NCI-H82 treated with DMSO at 0.1 percent for 48 hours (cell line): ENCODE measurements at regions not wholly inside any gene's neighbourhood (a gene's known extent, or its start where the extent isn't known, plus 50 kb on each side); places are given as distances from the start of the nearest gene placed in this dataset.

ENCODE experiments used
- DNase-seq: peaks from one replicate; lab custom pipeline; 2025; ENCODE audit not compliant: unreplicated experiment; lab: John Stamatoyannopoulos, UW

GRCh38 chr20:50369225-50370035, 140.8 kb upstream of the PTPN1 start:
- DNase-seq: no peak

- DNase-seq: no peak
These were observed 140.1 kb upstream of the PTPN1 start for GRCh38 chr20:50370036-50370566.

DNA sequence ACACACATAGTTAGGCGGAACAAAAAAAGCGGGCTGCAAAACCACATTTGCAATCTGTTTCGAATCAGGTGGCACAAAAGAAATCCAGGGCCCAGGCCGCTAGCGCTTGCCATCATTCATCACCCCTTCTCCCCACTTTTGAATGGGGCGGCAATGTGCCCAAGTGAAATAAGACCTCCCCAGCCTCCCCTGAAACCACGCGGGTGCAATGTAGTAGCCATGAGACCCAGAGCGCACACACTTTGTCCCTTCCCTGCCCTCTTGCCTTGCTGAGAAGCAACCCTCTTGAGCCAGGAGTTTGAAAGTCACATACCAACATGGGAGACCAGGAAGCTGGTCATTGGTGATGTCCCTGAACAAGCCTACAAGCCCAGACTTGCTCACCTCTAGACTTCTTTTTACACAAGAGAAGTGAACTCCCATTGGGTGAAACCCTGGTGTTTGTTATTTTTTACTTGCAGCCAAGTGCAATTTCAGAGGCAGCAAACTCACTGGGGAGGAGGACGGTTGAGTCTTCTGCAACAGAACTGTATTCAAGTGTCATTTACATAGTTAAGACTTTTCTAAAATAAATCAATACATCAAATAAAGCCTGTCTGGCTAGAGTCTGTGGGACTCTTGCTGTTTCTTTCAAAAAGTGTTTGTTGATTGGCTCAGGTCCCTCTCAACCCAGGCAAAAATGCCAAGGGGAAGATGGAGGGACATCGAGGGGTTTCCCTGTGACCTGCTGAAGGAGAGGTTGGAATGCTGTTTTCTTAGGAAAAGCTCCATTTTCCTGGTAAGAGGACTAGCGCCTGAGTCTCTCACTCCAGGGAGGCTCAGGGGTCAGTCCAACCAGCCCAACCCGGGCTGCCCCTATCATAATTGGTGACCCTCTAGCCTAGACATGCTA, 138.1 kb upstream of the PTPN1 start:
- DNase-seq: no peak

DNA sequence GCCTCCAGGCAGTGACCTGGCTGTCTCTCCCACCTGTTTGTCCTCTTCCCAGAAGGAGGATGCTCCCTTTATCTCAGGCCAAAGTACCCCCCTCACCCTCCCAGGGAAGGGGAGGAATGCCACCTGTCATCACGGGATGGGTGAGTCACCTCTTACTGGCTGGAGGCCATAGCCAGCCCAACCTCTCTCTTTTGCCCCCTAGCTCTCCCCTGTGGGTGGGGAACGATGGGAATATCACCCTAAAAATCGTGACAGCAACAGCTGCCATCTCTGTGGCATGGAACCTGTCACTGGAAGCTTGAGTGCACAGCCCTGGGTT, 137.5 kb upstream of the PTPN1 start:
- DNase-seq: no peak

DNA sequence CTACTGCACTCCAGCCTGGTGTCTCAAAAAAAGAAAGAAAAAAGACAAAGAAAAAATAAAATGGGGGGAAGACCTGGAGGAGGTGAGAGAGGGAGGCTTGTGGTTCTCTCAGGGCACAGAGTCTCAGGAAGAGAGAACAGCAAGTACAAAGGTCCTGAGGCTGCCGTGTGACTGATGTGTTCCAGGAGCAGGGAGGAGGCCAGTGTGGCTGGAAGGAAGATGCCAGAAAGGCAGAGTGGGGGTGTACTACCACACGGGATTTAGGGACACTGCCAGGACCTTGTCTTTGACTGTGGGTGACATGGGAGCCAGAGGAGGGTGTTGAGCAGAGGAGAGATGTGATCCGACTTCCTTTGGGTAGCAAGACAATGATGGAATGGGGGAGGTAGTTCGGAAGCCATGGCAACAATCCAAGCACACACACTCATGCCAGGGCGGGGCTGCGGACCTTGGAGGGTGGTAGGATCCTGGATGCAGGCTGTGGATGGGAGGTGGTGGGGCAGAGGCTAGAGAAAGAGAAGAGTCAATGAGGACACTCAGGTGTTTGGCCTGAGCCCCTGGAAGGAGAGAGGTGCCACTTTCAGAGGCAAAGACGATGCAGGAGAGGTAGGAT, 136.4 kb upstream of the PTPN1 start:
- DNase-seq: no peak

GRCh38 chr20:50374541-50375078, 135.6 kb upstream of the PTPN1 start:
- DNase-seq: no peak

DNA sequence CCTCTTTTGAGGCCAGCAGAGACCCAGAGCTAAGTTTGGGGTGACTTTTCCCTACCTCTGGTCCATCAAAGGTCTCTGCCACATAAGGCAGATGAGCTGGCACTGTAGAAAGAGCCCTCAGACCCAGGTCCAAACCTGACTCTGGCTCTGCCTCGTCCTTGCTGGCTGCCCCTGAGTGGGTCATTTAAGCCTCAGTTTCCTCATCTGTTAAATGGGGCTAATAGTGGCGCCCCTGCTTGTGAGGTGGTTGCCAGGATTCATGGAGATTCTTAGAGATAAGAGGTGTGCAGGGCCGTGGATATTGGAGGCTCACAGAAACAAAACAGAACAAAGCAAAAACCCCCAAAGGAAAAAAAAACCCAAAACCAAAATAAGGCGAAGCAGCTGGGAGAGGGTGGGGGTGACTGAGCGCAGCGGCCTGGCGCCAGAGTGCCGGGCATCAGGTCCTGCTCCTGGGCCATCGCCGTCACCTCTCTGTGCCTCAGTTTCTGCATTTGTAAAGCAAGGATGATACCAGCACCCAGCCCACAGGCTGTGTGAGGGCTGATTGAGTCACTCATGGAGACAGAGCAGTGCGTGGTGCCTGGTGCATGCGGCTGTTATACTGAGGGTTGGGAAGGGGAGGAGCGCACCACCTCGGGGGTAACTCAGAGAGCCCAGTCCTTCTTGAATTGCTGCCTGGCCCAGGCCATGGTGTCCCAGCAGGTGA, 133.8 kb upstream of the PTPN1 start:
- no peak for DNase-seq

DNA sequence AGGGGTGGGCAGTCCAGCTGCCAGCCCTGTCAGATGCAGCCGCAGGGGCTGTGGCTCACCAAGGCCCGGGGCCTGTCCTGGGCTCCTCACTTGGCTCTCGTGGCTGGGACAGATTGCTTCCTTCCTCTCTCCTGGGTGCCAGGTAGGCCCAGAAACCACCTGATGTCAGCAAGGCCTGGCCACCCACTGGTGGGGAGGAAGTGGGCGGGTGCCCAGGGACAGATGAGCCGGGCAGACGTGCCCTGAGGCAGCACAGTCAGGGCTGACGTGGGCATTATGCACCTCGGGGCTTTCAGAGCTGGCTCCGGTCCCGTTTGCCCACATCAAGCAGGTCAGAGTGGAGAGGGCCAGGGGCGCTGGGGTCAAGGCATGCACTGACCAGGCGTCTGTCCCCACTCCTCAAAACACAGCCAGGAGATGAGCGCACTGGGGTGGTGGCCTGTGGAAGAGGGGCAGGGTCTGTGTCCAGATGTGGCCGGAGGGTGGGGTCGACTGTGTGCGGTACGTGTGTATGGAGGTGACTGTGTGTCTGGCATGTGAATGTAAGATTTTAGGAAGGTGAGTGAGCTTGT, 133.2 kb upstream of the PTPN1 start:
- no peak for DNase-seq

DNA sequence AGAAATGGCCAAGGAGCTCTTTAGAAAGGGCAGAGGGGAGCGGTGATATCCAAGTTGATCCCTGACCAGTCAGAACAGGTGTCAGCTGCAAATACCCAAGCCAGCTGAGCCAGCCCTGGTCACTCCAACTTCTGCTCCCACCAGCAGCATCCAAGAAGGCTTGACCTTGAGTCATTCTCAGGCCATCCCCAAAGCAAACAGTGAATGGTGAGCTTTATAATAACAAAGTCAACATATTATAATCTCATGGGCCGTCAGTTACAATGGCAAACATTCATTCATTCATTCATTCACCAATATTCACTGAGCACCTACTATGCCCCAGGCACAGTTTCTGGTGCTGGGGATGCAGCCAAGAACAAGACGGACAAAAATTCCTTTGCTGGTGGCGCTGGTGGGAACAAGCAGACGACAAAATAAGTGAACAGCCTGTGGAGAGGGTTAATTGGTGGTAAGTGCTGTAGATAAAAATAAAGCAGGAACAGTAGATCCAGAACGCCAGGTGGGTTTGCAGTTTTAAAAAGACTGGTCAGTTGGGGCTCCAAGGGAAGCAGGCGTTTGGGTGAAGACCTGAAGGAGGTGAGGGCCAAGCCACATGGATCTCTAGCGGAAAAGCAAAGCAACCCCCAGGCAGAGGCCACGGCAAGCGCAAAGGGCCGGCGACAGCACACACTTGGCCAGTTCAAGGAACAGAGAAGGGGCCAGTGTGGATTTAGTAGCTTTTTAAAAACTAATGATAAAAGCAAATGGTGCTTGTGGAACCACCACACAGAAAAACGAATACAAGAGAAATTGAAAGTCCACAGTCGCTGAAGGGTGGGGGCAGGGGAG, 131.8 kb upstream of the PTPN1 start:
- no peak for DNase-seq

DNA sequence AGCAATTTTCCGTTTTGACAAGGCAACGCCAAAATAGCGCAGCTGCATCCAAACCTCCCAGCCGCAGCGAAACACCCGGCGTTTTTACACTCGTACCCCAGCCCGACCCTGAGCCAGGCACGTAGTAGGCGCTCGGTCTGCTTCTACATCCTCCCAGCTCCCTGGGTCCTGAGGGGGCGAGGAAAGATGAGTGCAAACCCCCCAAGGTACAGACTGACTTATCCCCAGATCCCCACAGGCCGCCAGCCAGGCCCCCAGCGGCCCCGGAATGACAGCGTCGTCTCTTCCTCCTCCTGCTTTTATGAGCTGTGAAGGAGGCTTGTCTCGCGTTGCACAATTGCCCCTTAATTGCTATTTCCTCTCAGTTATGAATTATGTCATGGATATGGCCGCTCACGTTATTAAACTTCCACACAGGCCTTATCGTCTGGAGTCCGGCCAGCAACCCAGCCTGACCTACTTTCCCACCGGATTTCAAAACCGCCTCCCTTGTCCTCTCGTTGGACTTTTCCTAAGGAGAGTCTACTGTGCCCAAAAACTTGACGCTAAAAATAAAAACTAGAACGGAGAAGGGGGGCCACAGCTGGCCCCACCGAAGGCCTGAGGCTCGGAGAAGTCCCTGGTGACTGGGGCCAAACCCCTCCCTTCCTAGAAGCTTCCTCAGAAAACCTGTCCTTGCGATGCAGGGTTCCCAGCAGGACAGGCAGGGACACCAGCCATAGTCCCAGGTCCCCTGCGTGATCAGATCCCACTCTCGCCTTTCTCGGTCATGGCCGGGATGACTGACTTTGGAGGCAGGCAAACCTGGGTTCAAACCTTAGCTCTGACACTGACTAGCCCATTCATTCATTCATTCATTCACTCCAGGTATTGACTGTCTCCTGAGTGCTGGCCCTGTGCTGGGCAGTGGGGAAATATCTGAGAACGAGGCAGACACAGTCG, 130.9 kb upstream of the PTPN1 start:
- no peak for DNase-seq

- DNase-seq: no peak
These were observed 130.0 kb upstream of the PTPN1 start for GRCh38 chr20:50379991-50380696.

DNA sequence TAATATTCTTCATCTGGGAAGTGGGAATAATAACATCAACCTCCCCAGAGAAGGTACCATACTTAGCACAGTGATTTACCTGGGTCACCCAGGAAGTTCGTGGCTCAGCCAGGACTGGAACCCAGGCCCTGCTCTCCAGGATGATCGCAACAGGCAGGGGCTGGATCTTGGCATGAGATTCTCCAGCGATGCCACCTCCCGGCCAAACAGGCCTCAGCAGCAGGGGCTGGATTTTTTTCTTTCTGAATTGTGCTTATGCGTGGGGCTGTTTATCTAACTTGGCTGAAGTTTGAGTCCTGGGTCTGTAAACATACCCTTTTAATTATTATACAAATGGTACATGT, 129.5 kb upstream of the PTPN1 start:
- no peak for DNase-seq

DNA sequence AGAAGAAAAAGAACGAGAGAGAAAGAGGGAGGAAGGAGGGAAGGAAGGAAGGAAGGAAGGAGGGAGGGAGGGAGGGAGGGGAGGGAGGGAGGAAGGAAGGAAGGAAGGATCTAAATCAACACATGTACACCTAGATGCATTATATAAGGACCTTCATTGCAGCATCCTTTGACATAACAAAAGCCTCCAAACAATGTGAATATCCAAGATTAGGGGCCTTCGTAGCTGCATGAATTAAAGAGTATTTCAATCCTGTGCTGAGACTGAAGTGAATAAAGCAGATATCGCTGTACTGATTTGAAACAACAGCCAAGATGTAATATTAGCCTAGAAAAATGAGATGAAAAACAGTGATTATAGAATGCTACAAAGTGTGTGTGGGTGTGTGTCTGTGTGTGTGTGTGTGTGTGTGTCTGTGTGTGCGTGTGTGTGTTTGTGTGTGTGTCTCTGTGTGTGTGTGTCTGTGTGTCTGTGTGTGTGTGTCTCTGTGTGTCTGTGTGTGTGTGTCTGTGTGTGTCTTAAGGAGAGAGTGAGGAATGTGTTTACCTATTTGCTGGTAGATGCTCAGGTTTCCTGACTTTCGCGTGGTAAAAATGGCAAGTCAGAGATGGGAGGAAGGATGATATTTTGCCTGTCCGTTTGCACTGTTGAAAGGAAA, 129.0 kb upstream of the PTPN1 start:
- no peak for DNase-seq

DNA sequence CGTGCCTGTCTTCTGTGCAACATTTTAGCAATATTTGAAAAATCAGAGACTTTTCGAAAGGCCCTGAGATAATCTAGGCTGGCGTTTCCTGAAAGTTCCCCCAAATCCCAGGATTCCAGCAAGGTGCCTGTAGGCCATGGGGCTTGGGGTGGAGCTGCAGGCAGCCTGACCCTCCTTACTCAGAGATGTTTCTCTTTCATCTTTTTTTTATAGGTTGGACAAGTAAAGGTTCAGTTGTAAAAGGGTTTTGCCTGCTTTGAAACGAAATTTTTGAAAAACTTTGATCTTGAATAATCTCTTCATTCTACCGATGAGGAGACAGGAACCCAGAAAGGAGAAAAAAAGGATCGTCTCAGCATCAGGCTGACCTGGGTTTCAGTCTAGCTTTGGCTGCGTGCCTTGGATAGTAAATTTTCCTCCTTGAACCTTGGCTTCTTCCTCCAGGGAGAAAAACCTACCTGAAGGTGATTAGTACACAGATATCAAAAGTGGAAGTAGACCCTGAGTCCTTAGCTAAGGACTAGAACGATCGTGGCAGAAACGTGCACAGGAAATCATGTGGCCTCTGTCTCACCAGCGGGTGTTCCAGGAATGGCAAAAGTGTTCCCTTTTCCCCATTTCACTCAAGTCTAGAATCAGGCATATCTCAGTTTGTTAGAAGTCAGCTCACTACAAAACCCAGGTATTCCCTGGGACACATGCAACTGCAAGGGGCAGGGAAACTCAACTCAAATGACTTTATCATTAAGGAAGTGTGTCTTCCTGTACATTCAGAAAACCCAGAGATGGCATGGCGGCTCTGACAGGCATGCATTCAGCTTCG, 128.2 kb upstream of the PTPN1 start:
- DNase-seq: no peak

DNA sequence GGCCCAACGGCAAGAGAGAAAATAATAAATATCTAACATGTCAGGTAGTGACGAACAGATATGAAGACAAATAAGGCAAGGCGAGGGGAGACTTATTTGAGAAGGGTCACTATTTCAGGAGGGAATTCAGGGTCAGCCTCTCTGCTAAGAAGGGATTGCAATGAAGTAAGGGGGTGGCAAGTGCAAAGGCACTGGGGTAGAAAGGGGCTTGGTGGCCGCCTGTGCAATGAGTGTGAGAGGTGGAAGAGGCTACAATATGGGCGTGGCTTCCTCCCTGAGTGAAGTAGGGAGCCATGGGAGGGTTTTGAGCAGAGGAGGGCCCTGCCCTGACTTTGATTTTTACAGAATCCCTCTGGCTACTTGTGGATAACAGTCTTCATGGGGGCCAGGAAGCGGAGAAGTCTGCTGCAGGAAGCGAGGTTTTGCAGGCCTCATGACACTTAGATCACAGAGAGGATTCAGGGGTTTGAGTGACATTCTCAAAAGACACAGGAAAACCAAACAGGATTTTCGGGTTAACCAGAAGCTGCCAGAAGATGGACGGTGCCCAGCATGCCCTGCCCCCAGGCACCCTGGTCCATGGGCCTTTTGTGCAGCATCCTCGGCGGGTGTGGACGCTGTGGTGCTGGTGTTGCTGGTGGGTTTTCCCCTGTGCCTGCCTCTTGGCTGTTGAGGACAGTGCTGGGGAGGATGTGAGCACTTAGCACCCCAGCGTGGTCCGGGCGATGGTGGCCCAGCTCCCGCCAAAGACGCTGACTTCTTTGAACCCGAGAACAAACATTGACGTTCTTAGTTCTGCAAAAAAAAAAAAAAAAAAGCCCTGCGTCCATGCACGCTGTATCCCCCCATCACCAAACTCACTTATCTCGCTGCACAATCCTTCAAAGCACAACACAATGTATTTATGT, 124.2 kb upstream of the PTPN1 start:
- DNase-seq: no peak

GRCh38 chr20:50386641-50386960, 123.6 kb upstream of the PTPN1 start:
- DNase-seq: no peak
